Fibroblast of lung (primary cell): ENCODE measurements at regions not wholly inside any gene's neighbourhood (a gene's known extent, or its start where the extent isn't known, plus 50 kb on each side); places are given as distances from the start of the nearest gene placed in this dataset.

ENCODE experiments used
- DNase-seq, 2 donors: peaks; one replicate each; pipeline versions ENCODE4 v3.0.0 to v3.0.0-alpha.2; 2010; ENCODE audit warnings: low read depth in 2 of 2
- H2AFZ ChIP-seq: 2 replicates; pipeline ENCODE4 v1.5.1; 2012; ENCODE audit warnings: low read length, control low read depth, inconsistent platforms
- H3K27ac ChIP-seq: 2 replicates; pipeline ENCODE4 v1.5.1; 2011; ENCODE audit warnings: low read length, control low read depth; ENCODE audit not compliant: insufficient read depth
- H3K27me3 ChIP-seq: 2 replicates; pipeline ENCODE4 v1.5.1; 2011; ENCODE audit warnings: mild to moderate bottlenecking, low read length; ENCODE audit not compliant: control insufficient read depth, insufficient read depth
- H3K36me3 ChIP-seq: 2 replicates; pipeline ENCODE4 v1.5.1; 2011; ENCODE audit warnings: low read length; ENCODE audit not compliant: control insufficient read depth, insufficient read depth
- H3K4me1 ChIP-seq: 2 replicates; pipeline ENCODE4 v1.5.1; 2011; ENCODE audit warnings: low read length; ENCODE audit not compliant: control insufficient read depth, insufficient read depth; ENCODE audit errors: extremely low read depth
- H3K4me2 ChIP-seq: 2 replicates; pipeline ENCODE4 v1.5.1; 2011; ENCODE audit warnings: low read length, control low read depth; ENCODE audit not compliant: insufficient read depth; ENCODE audit errors: extremely low read depth
- H3K4me3 ChIP-seq, 4 experiments: fragments of 200-600 bp in 1 of 4; sonication (generic) in 1 of 4; replicated peaks in 1 of 4; 2 replicates each; pipeline ENCODE4 v1.5.1; 2011 to 2016; ENCODE audit warnings: low read length in 4 of 4, low read depth in 3 of 4, mild to moderate bottlenecking in 3 of 4, control low read depth in 2 of 4, inconsistent platforms in 1 of 4, mixed read lengths in 1 of 4; ENCODE audit not compliant: insufficient read depth in 1 of 4; ENCODE audit errors: control extremely low read depth in 1 of 4
- H3K79me2 ChIP-seq: 2 replicates; pipeline ENCODE4 v1.5.1; 2012; ENCODE audit warnings: mild to moderate bottlenecking, low read length, inconsistent platforms; ENCODE audit not compliant: control insufficient read depth, insufficient read depth
- H3K9ac ChIP-seq: 2 replicates; pipeline ENCODE4 v1.5.1; 2011; ENCODE audit warnings: mild to moderate bottlenecking, low read length, control low read depth; ENCODE audit not compliant: insufficient read depth
- H3K9me3 ChIP-seq: 2 replicates; pipeline ENCODE4 v1.5.1; 2012; ENCODE audit warnings: low read depth, low read length; ENCODE audit not compliant: control insufficient read depth, insufficient read depth
- H4K20me1 ChIP-seq: 2 replicates; pipeline ENCODE4 v1.5.1; 2011; ENCODE audit warnings: low read length; ENCODE audit not compliant: control insufficient read depth, insufficient read depth; ENCODE audit errors: extremely low read depth
- EZH2 ChIP-seq: IDR thresholded peaks from 2 replicates; pipeline ENCODE4 v1.5.1; 2012; ENCODE audit warnings: low read length, control low read depth, mild to moderate bottlenecking; ENCODE audit errors: missing control alignments
- TF ChIP-seq, protein P1 (sequence below), 2 donors: IDR thresholded peaks in 1 of 2; conservative IDR thresholded peaks in 1 of 2; 1 replicate in 1 of 2; 2 replicates in 1 of 2; pipeline ENCODE4 v1.5.1; 2011 to 2012; ENCODE audit warnings: low read length in 2 of 2, control low read depth in 1 of 2, inconsistent platforms in 1 of 2, low read depth in 1 of 2, mild to moderate bottlenecking in 1 of 2

DNA sequence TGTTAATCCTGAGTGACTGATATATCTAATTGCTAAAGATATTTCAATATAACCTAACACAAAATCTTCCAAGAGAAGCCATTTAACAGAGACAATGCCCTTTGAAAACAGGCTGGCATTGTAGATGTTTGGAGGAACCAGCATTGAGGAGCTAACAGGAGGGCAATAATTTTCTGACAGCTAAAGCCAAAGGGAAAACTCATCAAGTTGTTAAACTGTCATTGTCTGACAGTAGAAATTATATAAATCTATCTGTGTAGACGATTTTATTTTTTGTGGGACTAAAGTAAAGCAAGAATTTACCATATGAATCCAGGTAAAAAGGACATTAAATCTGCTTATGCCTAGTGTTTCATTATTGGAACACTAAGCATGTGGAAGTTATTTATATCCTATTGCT, 500.2 kb upstream of the NMUR2 start:
- H3K4me2 ChIP-seq = no peak overlapping the region
- no peak overlapping the region for H3K27ac ChIP-seq
- no peak overlapping the region for H3K9ac ChIP-seq
- H3K27me3 ChIP-seq = no peaks in the 10 kb centered on the region
- H2AFZ ChIP-seq = no peak overlapping the region
- no peak for DNase-seq
- H4K20me1 ChIP-seq = no peaks in the 10 kb centered on the region
- TF ChIP-seq EZH2 = no peak
- TF ChIP-seq, protein P1, sequence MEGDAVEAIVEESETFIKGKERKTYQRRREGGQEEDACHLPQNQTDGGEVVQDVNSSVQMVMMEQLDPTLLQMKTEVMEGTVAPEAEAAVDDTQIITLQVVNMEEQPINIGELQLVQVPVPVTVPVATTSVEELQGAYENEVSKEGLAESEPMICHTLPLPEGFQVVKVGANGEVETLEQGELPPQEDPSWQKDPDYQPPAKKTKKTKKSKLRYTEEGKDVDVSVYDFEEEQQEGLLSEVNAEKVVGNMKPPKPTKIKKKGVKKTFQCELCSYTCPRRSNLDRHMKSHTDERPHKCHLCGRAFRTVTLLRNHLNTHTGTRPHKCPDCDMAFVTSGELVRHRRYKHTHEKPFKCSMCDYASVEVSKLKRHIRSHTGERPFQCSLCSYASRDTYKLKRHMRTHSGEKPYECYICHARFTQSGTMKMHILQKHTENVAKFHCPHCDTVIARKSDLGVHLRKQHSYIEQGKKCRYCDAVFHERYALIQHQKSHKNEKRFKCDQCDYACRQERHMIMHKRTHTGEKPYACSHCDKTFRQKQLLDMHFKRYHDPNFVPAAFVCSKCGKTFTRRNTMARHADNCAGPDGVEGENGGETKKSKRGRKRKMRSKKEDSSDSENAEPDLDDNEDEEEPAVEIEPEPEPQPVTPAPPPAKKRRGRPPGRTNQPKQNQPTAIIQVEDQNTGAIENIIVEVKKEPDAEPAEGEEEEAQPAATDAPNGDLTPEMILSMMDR (conservative IDR thresholded peaks at IDR 0.05 in 1 of 2, IDR thresholded peaks at IDR 0.05 in 1 of 2; ENCODE audit: low read depth in 1 of 2, low read length in 2 of 2) = no peak
- no peaks in the 10 kb centered on the region for H3K36me3 ChIP-seq
- no peaks in the 10 kb centered on the region for H3K9me3 ChIP-seq
- no peak overlapping the region for H3K4me3 ChIP-seq
- H3K79me2 ChIP-seq = no peaks in the 10 kb centered on the region
- H3K4me1 ChIP-seq = no peaks in the 10 kb centered on the region

DNA sequence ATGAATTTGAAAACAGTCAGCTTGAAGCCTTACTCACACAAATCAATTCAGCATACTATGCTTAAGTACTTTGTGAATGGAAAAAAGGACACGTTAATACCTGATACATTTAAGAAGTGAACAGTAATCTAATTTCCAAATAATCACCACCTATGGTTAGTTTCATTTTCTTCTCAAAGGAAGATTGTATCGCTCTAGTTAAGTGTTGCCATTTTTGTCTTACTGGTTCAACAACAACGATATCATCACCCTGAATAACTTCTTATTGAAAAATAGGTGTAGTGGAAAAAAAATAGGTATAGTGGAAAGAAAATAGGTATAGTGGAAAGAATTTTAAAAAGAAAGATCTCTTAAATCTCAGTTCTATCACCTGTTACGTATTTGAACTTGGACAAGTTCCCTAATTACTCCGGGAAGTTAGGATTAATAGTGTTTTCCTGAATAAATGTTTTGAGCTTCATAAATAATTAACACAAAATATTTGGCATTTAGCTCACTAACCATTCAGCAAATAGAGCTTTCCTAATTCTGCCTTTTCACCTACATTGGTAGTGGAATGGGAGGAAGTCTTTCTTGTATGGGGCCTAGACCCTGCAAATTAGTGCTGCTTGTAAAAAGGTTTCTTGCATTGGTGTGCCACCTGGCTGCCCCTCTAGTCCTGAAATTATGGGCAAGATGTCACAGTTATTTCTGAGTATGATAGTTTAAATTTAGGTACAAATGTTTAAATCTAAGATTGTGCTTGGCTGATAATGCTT, 502.6 kb upstream of the NMUR2 start:
- H3K79me2 ChIP-seq = no peaks in the 10 kb centered on the region
- H3K4me3 ChIP-seq = no peak overlapping the region
- H3K9ac ChIP-seq = no peak overlapping the region
- TF ChIP-seq EZH2 = no peak
- TF ChIP-seq, protein P1 (conservative IDR thresholded peaks at IDR 0.05 in 1 of 2, IDR thresholded peaks at IDR 0.05 in 1 of 2; ENCODE audit: low read depth in 1 of 2, low read length in 2 of 2) = no peak
- no peaks in the 10 kb centered on the region for H3K27me3 ChIP-seq
- no peaks in the 10 kb centered on the region for H3K9me3 ChIP-seq
- no peak for DNase-seq
- H3K27ac ChIP-seq = no peak overlapping the region
- H2AFZ ChIP-seq = no peak overlapping the region
- no peaks in the 10 kb centered on the region for H3K4me1 ChIP-seq
- H3K36me3 ChIP-seq = no peaks in the 10 kb centered on the region
- no peaks in the 10 kb centered on the region for H4K20me1 ChIP-seq
- H3K4me2 ChIP-seq = no peak overlapping the region

DNA sequence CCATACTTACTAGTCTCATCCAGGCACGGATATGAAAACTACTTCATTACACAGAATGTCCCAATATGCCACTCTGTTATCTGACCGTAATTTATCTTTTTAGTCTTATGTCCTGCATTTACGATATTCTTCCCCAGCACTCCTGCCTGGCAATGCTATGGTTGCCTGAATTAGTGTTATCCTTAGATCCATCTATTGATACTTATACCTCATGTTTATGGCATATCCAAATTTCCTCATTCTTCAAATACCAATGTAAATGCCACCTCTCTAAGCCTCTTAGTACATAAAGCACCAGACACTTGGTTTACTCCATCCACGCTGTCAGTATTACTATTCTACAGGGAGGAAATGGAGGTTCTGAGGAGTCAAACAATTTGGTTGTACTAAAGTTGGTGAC, 507.8 kb upstream of the NMUR2 start:
- no peak overlapping the region for H3K27ac ChIP-seq

More for the DNA sequence above, 507.8 kb upstream of the NMUR2 start:
- Histone ChIP-seq H3K27me3 (no peaks in the 10 kb centered on the region), H3K36me3 (no peaks in the 10 kb centered on the region), H3K9ac (no peak overlapping the region), H3K4me1 (no peaks in the 10 kb centered on the region), H2AFZ (no peak overlapping the region), H3K4me2 (no peak overlapping the region), H3K79me2 (no peaks in the 10 kb centered on the region), H3K4me3 (no peak overlapping the region), H3K9me3 (no peaks in the 10 kb centered on the region), H4K20me1 (no peaks in the 10 kb centered on the region)
- TF ChIP-seq, protein P1 (conservative IDR thresholded peaks at IDR 0.05 in 1 of 2, IDR thresholded peaks at IDR 0.05 in 1 of 2; ENCODE audit: low read depth in 1 of 2, low read length in 2 of 2) = no peak
- no peak for TF ChIP-seq EZH2
- DNase-seq = no peak
